ENCODE measurements at regions not wholly inside any gene's neighbourhood (a gene's known extent, or its start where the extent isn't known, plus 50 kb on each side); places are given as distances from the start of the nearest gene placed in this dataset.
A peak's percentile ranks its signal among the peaks of the same experiment; 100 is the strongest.
"Not testable (repeated sequence)": the region's sequence is repeated elsewhere in the genome, so short reads cannot be mapped to it uniquely, and the experiment has no call there.

- ATAC-seq = no peak
Measured at GRCh38 chr17:49898366-49899190, 50.7 kb upstream of the TAC4 start.

- ATAC-seq = no peak
Measured at GRCh38 chr17:49899191-49899485, 51.3 kb upstream of the TAC4 start.

- no peak for ATAC-seq
Measured at GRCh38 chr17:49899588-49899987, 51.7 kb upstream of the TAC4 start.

GRCh38 chr17:49900801-49901200 is 52.9 kb upstream of the TAC4 start:
- ATAC-seq = not testable (repeated sequence)

GRCh38 chr17:49901460-49902331 is 53.8 kb upstream of the TAC4 start:
- ATAC-seq = no peak

GRCh38 chr17:49903523-49903922 is 55.7 kb upstream of the TAC4 start:
- no peak for ATAC-seq

GRCh38 chr17:49904893-49905292 is 57.0 kb upstream of the TAC4 start:
- no peak for ATAC-seq

- no peak for ATAC-seq
Measured at GRCh38 chr17:49906531-49907136, 58.8 kb upstream of the TAC4 start.

GRCh38 chr17:49907279-49907678 is 59.4 kb upstream of the TAC4 start:
- no peak for ATAC-seq

- ATAC-seq = no peak
Measured at GRCh38 chr17:49908782-49909714, 59.9 kb upstream of the DLX4 start.

GRCh38 chr17:49910094-49910857 is 58.7 kb upstream of the DLX4 start:
- peak; percentile 33 to 36 for ATAC-seq

GRCh38 chr17:49910858-49911204 is 58.2 kb upstream of the DLX4 start:
- no peak for ATAC-seq

GRCh38 chr17:49911719-49912118 is 57.3 kb upstream of the DLX4 start:
- no peak for ATAC-seq

- ATAC-seq = no peak
Measured at GRCh38 chr17:49913226-49914095, 55.5 kb upstream of the DLX4 start.

GRCh38 chr17:49914096-49914490 is 54.9 kb upstream of the DLX4 start:
- ATAC-seq = no peak

- no peak for ATAC-seq
Measured at GRCh38 chr17:49914664-49915063, 54.3 kb upstream of the DLX4 start.

GRCh38 chr17:49915260-49915659 is 53.7 kb upstream of the DLX4 start:
- no peak for ATAC-seq

GRCh38 chr17:49915670-49916069 is 53.3 kb upstream of the DLX4 start:
- no peak for ATAC-seq

GRCh38 chr17:49916854-49917515 is 52.0 kb upstream of the DLX4 start:
- no peak for ATAC-seq

GRCh38 chr17:49918591-49918990 is 50.4 kb upstream of the DLX4 start:
- no peak for ATAC-seq
